ENCODE measurements at regions not wholly inside any gene's neighbourhood (a gene's known extent, or its start where the extent isn't known, plus 50 kb on each side); places are given as distances from the start of the nearest gene placed in this dataset.

- Histone ChIP-seq H3K4me1 (ENCODE audit: insufficient read depth, low read length) (no peaks in the 10 kb centered on the region), H3K27me3 (ENCODE audit: insufficient read depth, low read length, poor library complexity) (peaks cover 10% of the 10 kb centered on the region), H3K9ac (ENCODE audit: low read depth, low read length) (no peak overlapping the region), H4K20me1 (ENCODE audit: insufficient read depth, low read length) (no peaks in the 10 kb centered on the region), H3K4me2 (ENCODE audit: insufficient read depth, low read length) (no peak overlapping the region), H3K36me3 (ENCODE audit: insufficient read depth, low read length) (no peaks in the 10 kb centered on the region), H3K4me3 (ENCODE audit: low read depth in 1 of 2, low read length in 2 of 2) (no peak overlapping the region), H3K9me3 (ENCODE audit: insufficient read depth, low read length, severe bottlenecking) (no peaks in the 10 kb centered on the region), H2AFZ (ENCODE audit: low read depth, low read length) (no peak overlapping the region), H3K79me2 (ENCODE audit: insufficient read depth, low read length) (no peaks in the 10 kb centered on the region), H3K27ac (ENCODE audit: low read length) (no peak overlapping the region)
- no peak for TF ChIP-seq CTCF (IDR thresholded peaks at IDR 0.05; ENCODE audit: borderline replicate concordance, extremely low read depth, low read length, poor library complexity, severe bottlenecking)
- TF ChIP-seq EZH2 (IDR thresholded peaks at IDR 0.05; ENCODE audit: borderline replicate concordance, low read depth, low read length, severe bottlenecking) = no peak
- ATAC-seq (ENCODE audit: insufficient read depth, low read depth) = no peak
- DNase-seq = no peak
Observed at GRCh38 chr2:234565201-234565600, 68.3 kb upstream of the ARL4C start.

- H3K9ac ChIP-seq (ENCODE audit: low read depth, low read length) = no peak overlapping the region
- no peaks in the 10 kb centered on the region for H3K4me1 ChIP-seq (ENCODE audit: insufficient read depth, low read length)
- no peak overlapping the region for H3K4me3 ChIP-seq (ENCODE audit: low read depth in 1 of 2, low read length in 2 of 2)
- H2AFZ ChIP-seq (ENCODE audit: low read depth, low read length) = no peak overlapping the region
- TF ChIP-seq CTCF (IDR thresholded peaks at IDR 0.05; ENCODE audit: borderline replicate concordance, extremely low read depth, low read length, poor library complexity, severe bottlenecking) (no peak), EZH2 (IDR thresholded peaks at IDR 0.05; ENCODE audit: borderline replicate concordance, low read depth, low read length, severe bottlenecking) (no peak)
- H3K27ac ChIP-seq (ENCODE audit: low read length) = no peak overlapping the region
- H3K36me3 ChIP-seq (ENCODE audit: insufficient read depth, low read length) = no peaks in the 10 kb centered on the region
- no peaks in the 10 kb centered on the region for H3K9me3 ChIP-seq (ENCODE audit: insufficient read depth, low read length, severe bottlenecking)
- H3K79me2 ChIP-seq (ENCODE audit: insufficient read depth, low read length) = no peaks in the 10 kb centered on the region
- no peak overlapping the region for H3K4me2 ChIP-seq (ENCODE audit: insufficient read depth, low read length)
- DNase-seq (no peak), ATAC-seq (ENCODE audit: insufficient read depth, low read depth) (no peak)
- peaks cover 7% of the 10 kb centered on the region for H3K27me3 ChIP-seq (ENCODE audit: insufficient read depth, low read length, poor library complexity)
- H4K20me1 ChIP-seq (ENCODE audit: insufficient read depth, low read length) = no peaks in the 10 kb centered on the region
Observed at GRCh38 chr2:234564699-234565098, 67.8 kb upstream of the ARL4C start.

DNA sequence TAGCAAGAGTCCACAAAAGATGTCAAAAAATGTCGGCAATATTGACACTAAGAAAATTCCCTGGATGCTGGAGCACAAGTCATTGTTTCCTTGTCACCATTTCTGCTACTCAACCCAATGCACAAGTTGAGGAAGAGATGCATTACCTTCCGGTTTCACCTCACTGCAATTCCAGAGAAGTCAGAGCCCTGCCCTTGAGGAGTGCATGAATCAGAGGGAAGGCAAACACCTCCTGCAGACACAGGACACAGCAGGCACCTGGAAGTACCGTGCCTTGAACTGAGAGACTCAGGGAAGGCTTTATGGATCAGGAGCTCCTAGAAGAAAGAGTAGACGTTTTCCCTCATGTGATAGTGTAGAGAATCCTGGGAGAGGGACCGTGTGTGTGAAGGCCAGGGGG is 62.7 kb upstream of the ARL4C start:
- Histone ChIP-seq H3K27ac (ENCODE audit: low read length) (no peak overlapping the region), H3K9ac (ENCODE audit: low read depth, low read length) (no peak overlapping the region), H4K20me1 (ENCODE audit: insufficient read depth, low read length) (no peaks in the 10 kb centered on the region), H3K4me3 (ENCODE audit: low read depth in 1 of 2, low read length in 2 of 2) (no peak overlapping the region), H3K27me3 (ENCODE audit: insufficient read depth, low read length, poor library complexity) (peaks cover 10% of the 10 kb centered on the region), H3K9me3 (ENCODE audit: insufficient read depth, low read length, severe bottlenecking) (no peaks in the 10 kb centered on the region), H3K36me3 (ENCODE audit: insufficient read depth, low read length) (no peaks in the 10 kb centered on the region), H3K79me2 (ENCODE audit: insufficient read depth, low read length) (no peaks in the 10 kb centered on the region), H2AFZ (ENCODE audit: low read depth, low read length) (no peak overlapping the region), H3K4me1 (ENCODE audit: insufficient read depth, low read length) (no peaks in the 10 kb centered on the region), H3K4me2 (ENCODE audit: insufficient read depth, low read length) (no peak overlapping the region)
- TF ChIP-seq CTCF (IDR thresholded peaks at IDR 0.05; ENCODE audit: borderline replicate concordance, extremely low read depth, low read length, poor library complexity, severe bottlenecking) = no peak
- TF ChIP-seq EZH2 (IDR thresholded peaks at IDR 0.05; ENCODE audit: borderline replicate concordance, low read depth, low read length, severe bottlenecking) = no peak
- ATAC-seq (ENCODE audit: insufficient read depth, low read depth) (no peak), DNase-seq (no peak)

- DNase-seq (no peak), ATAC-seq (ENCODE audit: insufficient read depth, low read depth) (no peak)
- Histone ChIP-seq H2AFZ (ENCODE audit: low read depth, low read length) (no peak overlapping the region), H4K20me1 (ENCODE audit: insufficient read depth, low read length) (no peaks in the 10 kb centered on the region), H3K9ac (ENCODE audit: low read depth, low read length) (no peak overlapping the region), H3K4me1 (ENCODE audit: insufficient read depth, low read length) (no peaks in the 10 kb centered on the region), H3K4me3 (ENCODE audit: low read depth in 1 of 2, low read length in 2 of 2) (no peak overlapping the region), H3K4me2 (ENCODE audit: insufficient read depth, low read length) (no peak overlapping the region), H3K27ac (ENCODE audit: low read length) (no peak overlapping the region), H3K79me2 (ENCODE audit: insufficient read depth, low read length) (no peaks in the 10 kb centered on the region), H3K27me3 (ENCODE audit: insufficient read depth, low read length, poor library complexity) (peaks cover 10% of the 10 kb centered on the region), H3K9me3 (ENCODE audit: insufficient read depth, low read length, severe bottlenecking) (no peaks in the 10 kb centered on the region), H3K36me3 (ENCODE audit: insufficient read depth, low read length) (no peaks in the 10 kb centered on the region)
- TF ChIP-seq CTCF (IDR thresholded peaks at IDR 0.05; ENCODE audit: borderline replicate concordance, extremely low read depth, low read length, poor library complexity, severe bottlenecking) (no peak), EZH2 (IDR thresholded peaks at IDR 0.05; ENCODE audit: borderline replicate concordance, low read depth, low read length, severe bottlenecking) (no peak)
Observed at GRCh38 chr2:234558642-234559041, 61.8 kb upstream of the ARL4C start.

Data from DND-41 (cell line).